Stromal cell of bone marrow (primary cell): ENCODE measurements at regions not wholly inside any gene's neighbourhood (a gene's known extent, or its start where the extent isn't known, plus 50 kb on each side); places are given as distances from the start of the nearest gene placed in this dataset.
"Not testable (repeated sequence)": the region's sequence is repeated elsewhere in the genome, so short reads cannot be mapped to it uniquely, and the experiment has no call there.

Experiments
- DNase-seq: peaks from one replicate; pipeline ENCODE4 v3.0.0-alpha.2; 2012; ENCODE audit warnings: low read depth

GRCh38 chr15:26075770-26076169 lies 212.6 kb upstream of the ATP10A start:
- DNase-seq, result no peak

DNA sequence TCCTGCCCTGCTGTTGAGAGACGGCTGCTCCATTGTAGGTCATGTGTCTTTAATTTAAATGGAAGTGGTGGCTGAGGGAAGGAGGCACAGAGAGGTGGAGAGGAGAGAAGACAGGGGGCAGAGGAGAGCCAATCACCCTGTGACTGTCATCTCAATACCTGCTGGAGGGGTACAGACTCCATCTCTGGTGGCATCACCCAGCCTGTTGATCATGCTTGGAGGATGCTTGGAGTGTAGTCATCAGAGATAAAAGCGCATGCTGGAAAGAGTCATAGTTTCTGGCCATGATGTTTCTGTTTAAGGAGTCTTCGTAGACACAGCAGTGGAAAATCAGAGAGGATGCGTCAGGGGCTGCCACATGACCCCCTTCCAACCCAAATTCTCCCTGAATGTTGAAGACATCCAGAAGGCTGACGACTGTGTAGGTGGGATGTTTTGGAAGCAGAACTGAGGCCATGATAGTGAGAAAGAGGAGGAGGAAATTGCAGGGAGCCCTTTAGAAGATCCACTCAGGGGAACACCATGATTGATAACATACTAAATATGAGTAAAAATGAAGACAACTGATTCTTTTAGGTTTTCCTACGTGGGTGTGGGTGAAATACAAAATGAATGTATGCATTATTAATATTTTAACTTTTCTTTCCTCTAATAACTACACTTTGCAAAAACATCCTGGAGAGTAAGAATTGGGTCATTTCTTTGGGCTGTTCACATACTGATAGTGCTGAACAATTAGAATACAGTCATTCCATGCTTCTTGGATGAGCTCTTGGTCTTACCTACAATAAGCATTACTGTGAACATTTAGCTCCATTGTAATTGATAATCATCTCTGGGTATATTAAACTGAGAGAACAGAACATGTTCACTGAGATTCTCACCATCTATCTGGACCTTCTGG lies 210.6 kb upstream of the ATP10A start:
- DNase-seq, result no peak

- no peak for DNase-seq
Measured at GRCh38 chr15:26070095-26070532, 207.0 kb upstream of the ATP10A start.

- DNase-seq, result no peak
Measured at GRCh38 chr15:26069231-26069641, 206.1 kb upstream of the ATP10A start.

GRCh38 chr15:26066896-26067295 lies 203.8 kb upstream of the ATP10A start:
- no peak for DNase-seq

- no peak for DNase-seq
Measured at GRCh38 chr15:26065723-26066122, 202.6 kb upstream of the ATP10A start.

DNA sequence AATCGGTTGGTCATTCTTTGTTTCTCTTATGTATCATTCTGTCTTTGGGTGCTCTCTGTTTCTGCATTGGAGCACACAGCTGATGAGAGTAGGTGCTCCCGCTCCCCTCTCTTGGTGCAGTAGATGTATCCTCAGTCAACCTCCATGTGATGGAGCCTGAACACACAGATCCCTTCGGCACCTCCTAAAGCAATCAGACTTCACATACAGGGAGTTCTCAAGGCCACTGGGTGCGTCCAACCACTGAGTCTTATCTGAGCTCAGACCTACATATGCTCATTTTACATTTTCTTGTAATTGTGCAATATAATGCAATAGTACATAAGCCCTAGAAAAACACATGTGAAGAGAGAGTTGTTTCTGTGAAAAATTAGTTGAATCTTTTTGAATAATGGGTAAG lies 198.1 kb upstream of the ATP10A start:
- DNase-seq, result no peak

DNA sequence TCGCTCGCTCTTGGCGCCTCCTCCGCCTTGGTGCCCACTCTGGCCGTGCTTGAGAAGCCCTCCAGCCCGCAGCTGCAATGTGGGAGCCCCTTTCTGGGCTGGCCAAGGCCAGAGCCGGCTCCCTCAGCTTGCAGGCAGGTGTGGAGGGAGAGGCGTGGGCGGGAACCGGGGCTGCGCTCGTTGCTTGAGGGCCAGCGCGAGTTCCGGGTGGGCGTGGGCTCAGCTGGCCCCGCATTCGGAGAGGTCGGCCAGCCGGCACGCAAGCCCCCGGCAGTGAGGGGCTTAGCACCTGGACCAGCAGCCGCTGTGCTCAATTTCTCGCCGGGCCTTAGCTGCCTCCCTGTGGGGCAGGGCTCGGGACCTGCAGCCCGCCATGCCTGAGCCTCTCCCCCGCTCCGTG lies 193.6 kb upstream of the ATP10A start:
- not testable (repeated sequence) for DNase-seq

DNA sequence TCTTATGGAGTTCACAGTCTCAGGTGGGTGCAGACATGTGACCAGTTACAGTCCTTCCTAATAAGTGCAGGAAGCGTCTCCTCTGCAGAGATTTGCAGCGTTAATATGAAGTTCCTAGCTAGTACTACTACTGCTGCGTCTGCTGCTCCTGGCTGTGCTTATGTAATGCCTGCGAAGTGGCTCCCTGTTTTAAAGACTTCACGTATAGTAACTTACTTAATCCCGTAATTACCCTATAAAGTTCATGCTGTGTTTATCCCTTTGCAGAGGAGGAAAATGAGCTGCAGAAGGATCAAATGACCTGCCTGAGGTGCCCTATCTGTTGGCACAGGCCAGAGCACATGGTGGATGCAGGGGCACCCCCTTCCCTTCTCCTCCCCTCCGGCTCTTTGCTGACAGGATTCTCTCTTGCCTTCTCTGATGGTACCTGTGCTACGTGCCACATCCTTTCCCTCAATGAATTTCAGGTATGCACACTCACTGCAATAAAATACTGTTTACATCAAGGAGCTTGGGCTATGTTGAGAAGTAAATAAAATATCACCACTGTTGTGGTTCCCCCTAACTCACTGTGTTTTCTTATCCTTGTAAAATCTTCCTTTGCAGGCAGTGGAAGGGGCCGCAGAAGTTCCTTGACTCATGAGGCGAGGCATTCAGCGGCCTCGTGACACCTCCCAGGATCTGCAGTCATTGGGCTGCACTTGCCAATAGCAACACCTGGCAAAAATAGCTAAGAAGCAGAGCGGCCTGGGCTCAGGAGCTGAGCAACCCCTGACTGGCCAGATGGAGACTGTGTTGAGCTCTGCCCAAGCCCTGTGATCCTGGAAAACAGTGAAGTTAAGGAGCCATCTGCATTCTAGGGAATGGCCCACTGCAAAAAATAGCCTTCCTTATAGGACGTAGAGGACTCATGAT lies 188.9 kb upstream of the ATP10A start:
- DNase-seq, result peak; percentile 66

- DNase-seq, result no peak
Measured at GRCh38 chr15:26050984-26051383, 187.9 kb upstream of the ATP10A start.

DNA sequence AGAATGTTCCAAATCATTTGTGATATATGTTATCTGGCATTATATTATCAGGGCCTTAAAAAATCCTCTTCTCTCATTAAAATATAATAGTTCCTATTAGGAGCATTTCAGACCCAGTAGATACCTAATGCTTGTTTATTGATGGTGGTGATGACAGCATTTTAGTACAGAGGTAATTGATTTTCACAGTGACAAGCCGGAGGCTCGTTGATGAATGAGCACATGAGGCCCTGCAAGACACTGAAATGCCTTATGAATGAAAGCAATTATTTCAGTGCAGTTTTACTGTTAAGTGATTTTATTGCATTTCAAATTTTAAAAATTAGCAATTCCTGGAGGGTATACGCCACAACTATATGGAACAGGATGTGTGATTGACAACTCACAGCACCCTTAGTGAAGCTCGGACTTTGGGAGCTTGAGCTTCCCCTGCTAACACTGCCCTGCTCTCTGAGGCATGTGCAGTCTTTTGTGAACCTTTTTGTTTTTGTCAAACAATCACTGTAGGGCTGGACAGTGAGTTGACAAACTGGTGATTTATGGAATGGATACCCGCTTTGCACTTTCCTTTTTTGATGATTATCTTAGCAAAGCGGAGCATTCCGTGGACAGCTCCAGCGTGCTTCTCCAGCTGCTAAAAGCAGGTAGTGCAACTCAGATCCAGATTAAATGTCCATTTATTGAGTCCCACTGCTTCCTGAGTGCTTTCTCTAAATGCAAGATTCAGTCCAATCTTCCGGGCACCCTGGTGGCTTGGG lies 187.0 kb upstream of the ATP10A start:
- DNase-seq, result no peak

GRCh38 chr15:26048669-26049068 lies 185.5 kb upstream of the ATP10A start:
- DNase-seq, result no peak

- DNase-seq, result no peak
Measured at GRCh38 chr15:26045516-26045915, 182.4 kb upstream of the ATP10A start.

- DNase-seq, result no peak
Measured at GRCh38 chr15:26043018-26043417, 179.9 kb upstream of the ATP10A start.

GRCh38 chr15:26038693-26039092 lies 175.6 kb upstream of the ATP10A start:
- DNase-seq, result no peak

DNA sequence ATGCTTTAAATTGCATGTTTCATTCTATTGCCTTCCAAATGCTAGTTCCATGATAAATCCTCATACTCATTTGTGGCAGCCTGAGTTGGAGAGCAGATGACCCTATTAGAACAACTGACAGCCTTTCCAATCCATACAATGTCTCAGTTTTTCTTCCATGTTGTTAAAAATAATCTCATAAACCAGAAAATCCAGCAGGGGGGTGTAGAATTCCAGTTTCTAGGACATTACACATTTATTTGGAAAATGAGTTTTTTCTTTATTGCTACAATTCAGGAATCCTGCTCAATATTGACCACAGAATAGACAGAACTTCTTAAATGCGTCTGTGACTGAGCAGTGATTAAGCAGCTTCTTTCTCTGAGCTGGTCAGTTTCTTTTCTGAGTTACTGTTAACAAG lies 174.2 kb upstream of the ATP10A start:
- DNase-seq, result peak; percentile 7

- no peak for DNase-seq
Measured at GRCh38 chr15:26033493-26033892, 170.4 kb upstream of the ATP10A start.

GRCh38 chr15:26032162-26032846 lies 169.2 kb upstream of the ATP10A start:
- no peak for DNase-seq

DNA sequence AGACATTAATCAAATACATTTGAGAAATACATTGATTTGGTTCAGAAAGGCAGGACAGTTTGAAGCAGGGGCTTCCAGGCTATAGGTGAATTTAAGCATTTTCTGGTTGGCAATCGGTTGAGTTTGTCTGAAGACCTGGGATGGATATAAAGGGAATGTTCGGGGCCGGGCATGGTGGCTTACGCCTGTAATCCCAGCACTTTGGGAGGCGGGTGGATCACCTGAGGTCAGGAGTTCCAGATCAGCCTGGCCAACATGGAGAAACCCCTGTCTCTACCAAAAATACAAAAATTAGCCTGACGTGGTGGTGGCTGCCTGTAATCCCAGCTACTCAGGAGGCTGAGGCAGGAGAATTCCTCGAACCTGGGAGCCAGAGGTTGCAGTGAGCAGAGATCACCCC lies 166.5 kb upstream of the ATP10A start:
- DNase-seq, result not testable (repeated sequence)

GRCh38 chr15:26029146-26029545 lies 166.0 kb upstream of the ATP10A start:
- no peak for DNase-seq

DNA sequence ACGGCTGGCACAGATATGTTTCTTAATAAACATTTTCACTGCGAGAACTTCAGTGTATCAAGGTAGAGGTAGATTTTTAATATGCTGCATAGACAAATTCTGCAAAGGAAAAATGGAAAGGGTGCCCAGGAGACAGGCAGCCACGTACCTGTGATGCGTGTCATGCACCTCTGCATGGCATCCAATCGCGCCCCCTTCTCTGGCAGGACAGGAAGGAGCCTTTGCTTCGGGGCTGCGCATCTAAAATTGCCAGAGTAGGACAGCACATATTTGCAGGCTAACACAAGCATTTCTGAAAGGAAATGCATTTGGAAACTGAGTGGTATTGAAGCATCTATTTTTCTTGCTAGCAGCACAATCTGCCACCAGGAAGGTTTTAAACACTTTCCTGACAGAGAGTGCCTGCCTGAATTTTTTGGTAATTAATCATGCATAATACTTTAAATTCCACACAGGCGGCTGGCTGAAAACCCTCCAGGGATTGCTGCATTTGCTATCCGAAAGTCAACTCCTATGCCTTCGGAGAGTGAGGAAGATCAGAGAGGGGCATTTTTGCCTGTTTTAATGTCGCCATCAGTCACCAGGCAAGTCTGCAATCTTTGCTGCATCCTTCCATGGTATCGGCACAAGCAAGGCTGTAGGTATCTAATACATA lies 165.1 kb upstream of the ATP10A start:
- DNase-seq, result no peak
